ENCODE measurements at regions not wholly inside any gene's neighbourhood (a gene's known extent, or its start where the extent isn't known, plus 50 kb on each side); places are given as distances from the start of the nearest gene placed in this dataset.

GRCh38 chr15:96444865-96445264 lies 114.4 kb downstream of the NR2F2 start:
- ATAC-seq (ENCODE audit: insufficient read depth, low read depth), result no peak

GRCh38 chr15:96448923-96449322 lies 118.4 kb downstream of the NR2F2 start:
- Histone ChIP-seq H3K4me1 (ENCODE audit: insufficient read depth, low read length) (no peaks in the 10 kb centered on the region), H3K36me3 (ENCODE audit: insufficient read depth, low read length) (no peaks in the 10 kb centered on the region), H4K20me1 (ENCODE audit: insufficient read depth, low read length) (no peaks in the 10 kb centered on the region), H2AFZ (ENCODE audit: low read depth, low read length) (no peak overlapping the region), H3K27ac (ENCODE audit: low read length) (no peak overlapping the region), H3K4me3 (ENCODE audit: low read depth in 1 of 2, low read length in 2 of 2) (no peak overlapping the region), H3K79me2 (ENCODE audit: insufficient read depth, low read length) (no peaks in the 10 kb centered on the region), H3K9ac (ENCODE audit: low read depth, low read length) (no peak overlapping the region), H3K9me3 (ENCODE audit: insufficient read depth, low read length, severe bottlenecking) (no peaks in the 10 kb centered on the region), H3K27me3 (ENCODE audit: insufficient read depth, low read length, poor library complexity) (no peaks in the 10 kb centered on the region), H3K4me2 (ENCODE audit: insufficient read depth, low read length) (no peak overlapping the region)
- TF ChIP-seq EZH2 (IDR thresholded peaks at IDR 0.05; ENCODE audit: borderline replicate concordance, low read depth, low read length, severe bottlenecking), result no peak
- TF ChIP-seq CTCF (IDR thresholded peaks at IDR 0.05; ENCODE audit: borderline replicate concordance, extremely low read depth, low read length, poor library complexity, severe bottlenecking), result no peak
- no peak for ATAC-seq (ENCODE audit: insufficient read depth, low read depth)
- DNase-seq, result no peak

More at GRCh38 chr15:96444865-96445264, 114.4 kb downstream of the NR2F2 start:
- Histone ChIP-seq H3K9me3 (ENCODE audit: insufficient read depth, low read length, severe bottlenecking) (no peaks in the 10 kb centered on the region), H3K36me3 (ENCODE audit: insufficient read depth, low read length) (no peaks in the 10 kb centered on the region), H4K20me1 (ENCODE audit: insufficient read depth, low read length) (no peaks in the 10 kb centered on the region), H3K27ac (ENCODE audit: low read length) (no peak overlapping the region), H3K27me3 (ENCODE audit: insufficient read depth, low read length, poor library complexity) (no peaks in the 10 kb centered on the region), H3K79me2 (ENCODE audit: insufficient read depth, low read length) (no peaks in the 10 kb centered on the region), H3K4me3 (ENCODE audit: low read depth in 1 of 2, low read length in 2 of 2) (no peak overlapping the region), H3K4me2 (ENCODE audit: insufficient read depth, low read length) (no peak overlapping the region), H3K9ac (ENCODE audit: low read depth, low read length) (no peak overlapping the region), H3K4me1 (ENCODE audit: insufficient read depth, low read length) (no peaks in the 10 kb centered on the region), H2AFZ (ENCODE audit: low read depth, low read length) (no peak overlapping the region)
- no peak for DNase-seq
- no peak for TF ChIP-seq EZH2 (IDR thresholded peaks at IDR 0.05; ENCODE audit: borderline replicate concordance, low read depth, low read length, severe bottlenecking)
- TF ChIP-seq CTCF (IDR thresholded peaks at IDR 0.05; ENCODE audit: borderline replicate concordance, extremely low read depth, low read length, poor library complexity, severe bottlenecking), result no peak

- Histone ChIP-seq H3K9me3 (ENCODE audit: insufficient read depth, low read length, severe bottlenecking) (no peaks in the 10 kb centered on the region), H3K4me3 (ENCODE audit: low read depth in 1 of 2, low read length in 2 of 2) (no peak overlapping the region), H3K27ac (ENCODE audit: low read length) (no peak overlapping the region), H2AFZ (ENCODE audit: low read depth, low read length) (no peak overlapping the region), H3K27me3 (ENCODE audit: insufficient read depth, low read length, poor library complexity) (no peaks in the 10 kb centered on the region), H3K36me3 (ENCODE audit: insufficient read depth, low read length) (no peaks in the 10 kb centered on the region), H4K20me1 (ENCODE audit: insufficient read depth, low read length) (no peaks in the 10 kb centered on the region), H3K4me1 (ENCODE audit: insufficient read depth, low read length) (no peaks in the 10 kb centered on the region), H3K4me2 (ENCODE audit: insufficient read depth, low read length) (no peak overlapping the region), H3K79me2 (ENCODE audit: insufficient read depth, low read length) (no peaks in the 10 kb centered on the region), H3K9ac (ENCODE audit: low read depth, low read length) (no peak overlapping the region)
- ATAC-seq (ENCODE audit: insufficient read depth, low read depth), result no peak
- TF ChIP-seq CTCF (IDR thresholded peaks at IDR 0.05; ENCODE audit: borderline replicate concordance, extremely low read depth, low read length, poor library complexity, severe bottlenecking) (no peak), EZH2 (IDR thresholded peaks at IDR 0.05; ENCODE audit: borderline replicate concordance, low read depth, low read length, severe bottlenecking) (no peak)
- no peak for DNase-seq
These were observed 127.3 kb downstream of the NR2F2 start for GRCh38 chr15:96457841-96458240.

- no peaks in the 10 kb centered on the region for H4K20me1 ChIP-seq (ENCODE audit: insufficient read depth, low read length)
- no peak overlapping the region for H3K4me2 ChIP-seq (ENCODE audit: insufficient read depth, low read length)
- H2AFZ ChIP-seq (ENCODE audit: low read depth, low read length), result no peak overlapping the region
- H3K79me2 ChIP-seq (ENCODE audit: insufficient read depth, low read length), result no peaks in the 10 kb centered on the region
- H3K27ac ChIP-seq (ENCODE audit: low read length), result no peak overlapping the region
- H3K4me3 ChIP-seq (ENCODE audit: low read depth in 1 of 2, low read length in 2 of 2), result no peak overlapping the region
- ATAC-seq (ENCODE audit: insufficient read depth, low read depth) (no peak), DNase-seq (no peak)
- no peaks in the 10 kb centered on the region for H3K27me3 ChIP-seq (ENCODE audit: insufficient read depth, low read length, poor library complexity)
- H3K36me3 ChIP-seq (ENCODE audit: insufficient read depth, low read length), result no peaks in the 10 kb centered on the region
- H3K4me1 ChIP-seq (ENCODE audit: insufficient read depth, low read length), result no peaks in the 10 kb centered on the region
- no peak for TF ChIP-seq EZH2 (IDR thresholded peaks at IDR 0.05; ENCODE audit: borderline replicate concordance, low read depth, low read length, severe bottlenecking)
- no peak for TF ChIP-seq CTCF (IDR thresholded peaks at IDR 0.05; ENCODE audit: borderline replicate concordance, extremely low read depth, low read length, poor library complexity, severe bottlenecking)
- H3K9me3 ChIP-seq (ENCODE audit: insufficient read depth, low read length, severe bottlenecking), result no peaks in the 10 kb centered on the region
- no peak overlapping the region for H3K9ac ChIP-seq (ENCODE audit: low read depth, low read length)
These were observed 129.6 kb downstream of the NR2F2 start for GRCh38 chr15:96460106-96460505.
